NCI-H460 (cell line): ENCODE measurements at regions not wholly inside any gene's neighbourhood (a gene's known extent, or its start where the extent isn't known, plus 50 kb on each side); places are given as distances from the start of the nearest gene placed in this dataset.
"Not testable (repeated sequence)": the region's sequence is repeated elsewhere in the genome, so short reads cannot be mapped to it uniquely, and the experiment has no call there.

Source experiments
- DNase-seq: peaks from one replicate; pipeline ENCODE4 v3.0.0-alpha.2; 2016; ENCODE audit warnings: low read depth; ENCODE audit errors: extremely low read depth

DNA sequence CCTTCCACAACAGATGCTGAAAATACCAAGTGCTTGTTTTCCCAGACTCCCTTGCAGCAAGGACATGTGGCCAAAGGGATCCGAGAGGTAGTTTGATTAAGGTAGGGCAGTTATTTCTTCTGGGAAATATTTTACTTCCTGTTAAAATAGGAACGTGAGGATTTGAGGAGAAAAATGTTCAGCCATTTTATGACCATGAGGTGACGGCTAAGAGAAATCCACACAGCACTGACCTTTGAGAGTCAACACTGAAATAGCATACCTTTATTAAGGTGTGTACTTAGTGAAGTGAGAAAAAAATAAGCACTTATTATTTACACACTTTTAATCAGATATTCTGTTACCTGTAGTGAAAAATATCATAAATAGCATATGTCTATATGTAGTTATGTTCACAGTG lies 133.9 kb downstream of the PPP1R3A start:
- no peak for DNase-seq

DNA sequence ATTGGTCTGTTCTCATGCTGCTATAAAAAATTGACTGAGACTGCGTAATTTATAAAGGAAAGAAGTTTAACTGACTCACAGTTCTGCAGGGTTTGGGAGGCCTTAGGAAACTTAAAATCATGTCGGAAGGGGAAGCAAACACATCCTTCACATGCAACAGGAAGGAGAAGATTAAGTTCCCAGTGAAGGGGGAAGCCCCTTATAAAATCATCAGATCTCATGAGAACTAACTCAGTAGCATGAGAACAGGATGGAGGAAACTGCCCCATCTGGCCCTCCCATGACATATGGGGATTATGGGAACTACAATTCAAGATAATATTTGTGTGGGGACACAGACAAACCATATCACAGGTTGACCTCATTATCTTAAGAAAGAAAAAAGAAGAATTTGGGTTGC lies 134.5 kb downstream of the PPP1R3A start:
- DNase-seq: no peak

DNA sequence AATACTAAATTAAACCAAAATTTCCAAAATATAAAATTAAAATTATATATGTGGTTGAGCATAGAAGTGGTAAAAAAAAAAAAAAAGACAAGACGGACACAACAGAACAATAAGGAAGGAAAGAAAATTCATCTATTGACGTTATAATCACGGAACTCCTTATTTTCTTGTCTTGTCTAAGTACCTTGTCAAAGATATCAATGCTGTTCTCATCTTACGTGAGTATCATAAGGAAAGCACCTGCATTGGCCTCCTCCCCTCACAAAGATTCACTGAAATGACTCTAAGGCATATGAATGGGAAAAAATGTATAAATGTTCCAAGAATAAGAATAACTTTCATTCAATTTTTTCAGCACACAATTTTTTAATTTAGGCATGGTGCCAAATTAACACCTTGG lies 135.4 kb downstream of the PPP1R3A start:
- no peak for DNase-seq

DNA sequence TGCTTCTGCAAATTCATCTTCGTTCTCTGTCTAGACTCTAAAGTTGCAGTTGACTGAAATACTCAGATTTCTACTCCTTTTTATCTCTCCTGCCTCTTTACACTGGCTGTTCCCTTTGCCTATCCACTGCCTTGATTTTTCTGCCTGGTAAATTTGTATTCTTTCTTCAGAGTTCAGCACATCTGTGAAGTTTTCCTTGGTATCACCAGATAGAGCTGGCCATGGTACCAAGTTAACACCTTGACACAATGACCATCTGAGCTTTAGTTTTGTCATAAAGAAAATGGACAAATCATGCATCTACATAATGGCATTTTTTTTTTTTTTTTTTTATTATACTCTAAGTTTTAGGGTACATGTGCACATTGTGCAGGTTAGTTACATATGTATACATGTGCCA lies 143.0 kb downstream of the PPP1R3A start:
- no peak for DNase-seq

DNA sequence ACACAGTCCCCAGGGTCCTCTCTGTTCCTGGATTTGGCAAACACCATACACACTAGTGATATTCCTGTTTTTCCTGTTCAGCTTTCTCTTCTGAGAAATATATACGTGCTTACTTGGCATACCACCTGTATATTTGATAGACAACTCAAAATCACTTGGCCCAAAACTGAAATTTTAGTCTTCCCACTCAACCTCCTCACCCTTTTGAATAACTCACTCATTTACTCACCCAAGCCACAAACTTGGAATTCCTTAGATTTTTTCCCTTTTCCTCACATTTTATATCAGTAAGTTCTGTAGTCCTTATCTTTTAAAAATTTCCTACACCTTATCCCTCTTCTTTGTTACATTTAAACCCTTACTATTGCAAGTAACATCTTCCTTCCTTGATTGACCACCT lies 143.4 kb downstream of the PPP1R3A start:
- no peak for DNase-seq

DNA sequence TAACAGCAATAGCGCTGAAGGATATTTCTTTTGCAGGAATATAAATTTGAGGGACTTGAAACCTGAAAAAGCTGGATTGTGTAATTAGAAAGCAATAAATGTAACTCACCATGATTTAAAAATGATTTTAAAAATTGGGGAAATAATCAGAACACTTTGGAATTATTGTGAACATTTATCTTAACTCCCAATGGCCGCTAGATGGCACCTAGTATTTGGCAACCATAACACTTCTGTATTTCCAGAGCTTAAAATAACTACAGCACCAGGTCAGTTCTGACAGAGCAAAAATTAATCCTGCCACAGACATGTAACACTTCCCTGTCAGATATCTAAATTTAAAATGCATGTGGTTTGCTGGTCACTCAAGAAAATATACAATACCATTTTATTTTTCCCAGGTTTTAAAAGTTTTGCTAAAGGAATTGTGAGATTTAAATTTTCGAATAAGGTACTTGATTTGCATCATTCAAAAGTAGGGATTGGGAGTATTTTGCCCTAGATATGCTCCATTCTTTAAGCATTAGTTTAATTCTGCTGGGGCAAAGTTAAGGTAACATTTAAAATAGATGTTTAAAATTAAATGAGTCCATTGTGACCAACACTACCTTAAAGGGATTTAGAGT lies 144.5 kb downstream of the PPP1R3A start:
- peak; percentile 40 for DNase-seq

DNA sequence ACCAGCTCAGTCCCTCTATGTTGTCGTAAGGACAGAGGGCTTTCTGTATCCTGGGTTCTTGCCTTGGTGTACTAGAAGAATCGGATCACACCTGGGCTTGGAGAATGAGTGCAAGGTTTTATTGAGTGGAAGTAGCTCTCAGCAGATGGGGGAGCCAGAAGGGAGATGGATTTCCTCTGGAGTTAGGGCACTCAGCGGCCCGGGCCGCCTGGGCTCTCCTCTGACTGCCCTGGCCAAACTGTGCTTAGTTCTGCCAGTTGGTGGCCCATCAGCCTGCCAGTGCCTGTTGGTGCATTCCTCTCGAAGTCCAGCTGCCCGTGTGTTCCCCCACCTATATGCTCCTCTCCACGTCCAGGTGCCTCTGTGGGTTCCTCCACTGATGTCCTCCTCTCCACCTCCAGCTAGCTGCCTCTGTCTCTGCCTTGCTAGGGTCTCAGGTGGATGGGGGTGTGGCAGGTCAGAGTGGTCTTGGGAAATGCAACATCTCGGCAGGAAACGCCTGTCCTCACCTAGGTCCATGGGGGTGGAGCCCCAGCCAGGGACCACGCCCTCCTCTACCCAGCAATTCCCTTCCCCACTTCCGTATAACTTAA lies 148.6 kb downstream of the PPP1R3A start:
- no peak for DNase-seq

DNA sequence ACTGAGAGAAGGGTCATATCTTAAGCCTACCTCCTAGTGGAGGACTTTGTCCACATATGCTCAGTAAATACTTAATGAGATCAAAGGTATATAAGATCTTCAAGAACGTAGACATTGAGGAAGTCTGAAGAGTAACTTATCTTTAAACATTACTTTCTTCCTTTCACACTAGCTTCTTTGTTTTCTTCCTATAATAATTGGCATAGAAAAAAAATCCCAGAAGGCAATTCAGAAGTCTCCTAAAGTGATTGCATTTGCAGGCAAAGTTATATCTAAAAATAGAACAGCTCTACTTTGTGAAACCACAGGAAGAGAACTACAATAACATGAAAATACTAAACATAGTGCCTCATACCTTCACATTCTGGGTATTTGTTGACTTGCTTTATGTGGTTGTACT lies 150.4 kb downstream of the PPP1R3A start:
- no peak for DNase-seq

DNA sequence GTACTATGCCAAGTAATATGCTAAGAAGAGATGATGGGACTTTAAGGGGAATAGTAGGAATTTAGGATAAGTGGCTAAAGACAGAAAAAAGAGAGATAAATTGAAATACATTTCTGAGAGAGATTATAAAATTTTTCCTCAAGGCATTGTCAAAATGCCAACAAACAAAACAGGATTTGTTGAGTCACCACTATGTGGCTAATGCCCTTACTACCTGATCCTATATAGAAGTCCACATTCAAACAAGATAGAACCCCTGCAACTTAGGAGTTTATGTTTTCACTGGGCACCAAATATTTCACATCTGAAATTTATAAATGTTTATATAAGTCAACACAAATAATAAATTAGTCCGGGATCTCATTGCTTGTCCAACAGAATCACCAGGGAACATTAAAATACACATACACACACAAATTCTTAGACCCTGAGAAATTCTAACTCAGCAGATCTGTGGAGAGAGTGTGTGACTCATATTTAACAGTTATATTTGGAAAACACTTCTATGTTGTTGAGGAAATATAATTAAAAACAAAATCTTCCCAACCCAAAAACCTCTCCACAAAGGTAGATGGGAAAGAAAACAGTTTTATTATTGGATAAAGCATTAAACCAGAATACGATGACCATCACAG lies 154.3 kb downstream of the PPP1R3A start:
- no peak for DNase-seq

DNA sequence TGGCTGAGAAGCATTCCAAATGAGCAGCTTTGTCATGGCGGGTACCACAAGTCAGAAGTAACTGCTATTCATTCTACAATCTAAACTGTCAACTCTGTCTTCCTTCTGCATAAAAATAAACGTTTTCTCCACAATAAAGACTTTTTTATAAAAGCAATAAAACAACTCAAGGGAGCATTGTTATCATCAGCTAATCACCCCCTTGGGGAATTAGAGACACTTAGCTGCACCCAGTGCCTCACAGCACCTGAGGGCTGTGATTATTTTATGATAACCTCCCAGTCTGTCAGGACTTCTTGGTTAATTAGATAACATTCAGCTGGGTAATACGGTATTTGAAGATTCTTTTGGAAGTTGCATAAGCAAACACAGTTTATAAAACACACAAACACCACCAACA lies 155.6 kb downstream of the PPP1R3A start:
- no peak for DNase-seq

DNA sequence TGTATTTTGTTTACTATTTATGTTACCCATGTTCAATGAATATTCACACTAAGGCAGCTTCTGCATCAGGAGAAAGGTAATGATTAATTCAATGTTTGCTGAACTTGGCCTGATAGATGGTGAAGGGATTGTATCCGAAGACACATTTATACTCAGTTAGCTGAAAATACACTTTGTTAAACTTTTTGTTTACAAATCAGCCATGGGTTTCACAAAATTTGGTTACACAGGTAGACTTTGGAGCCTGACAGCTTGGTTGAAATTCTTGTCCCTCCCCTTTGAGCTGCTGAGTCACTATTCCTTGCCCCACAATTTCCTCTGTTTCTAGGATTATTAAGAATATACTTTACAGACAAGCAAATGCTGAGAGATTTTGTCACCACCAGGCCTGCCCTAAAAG lies 162.6 kb downstream of the PPP1R3A start:
- DNase-seq: no peak

DNA sequence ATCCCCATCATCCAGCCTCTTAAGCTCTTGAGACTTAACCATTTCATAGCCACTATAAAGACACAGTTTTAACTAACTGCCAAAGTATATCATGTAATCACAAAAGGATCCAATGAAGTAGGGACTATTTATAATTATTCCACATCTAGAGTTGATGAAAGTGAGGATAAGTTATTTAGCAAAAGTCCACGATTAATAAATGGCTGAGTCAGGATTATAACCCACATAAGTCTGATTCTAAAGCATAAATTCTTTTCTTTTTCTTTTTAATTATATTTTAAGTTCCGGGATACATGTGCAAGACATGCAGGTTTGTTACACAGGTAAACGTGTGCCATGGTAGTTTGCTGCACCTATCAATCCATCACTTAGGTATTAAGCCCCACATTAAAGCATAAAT lies 166.1 kb downstream of the PPP1R3A start:
- DNase-seq: no peak

DNA sequence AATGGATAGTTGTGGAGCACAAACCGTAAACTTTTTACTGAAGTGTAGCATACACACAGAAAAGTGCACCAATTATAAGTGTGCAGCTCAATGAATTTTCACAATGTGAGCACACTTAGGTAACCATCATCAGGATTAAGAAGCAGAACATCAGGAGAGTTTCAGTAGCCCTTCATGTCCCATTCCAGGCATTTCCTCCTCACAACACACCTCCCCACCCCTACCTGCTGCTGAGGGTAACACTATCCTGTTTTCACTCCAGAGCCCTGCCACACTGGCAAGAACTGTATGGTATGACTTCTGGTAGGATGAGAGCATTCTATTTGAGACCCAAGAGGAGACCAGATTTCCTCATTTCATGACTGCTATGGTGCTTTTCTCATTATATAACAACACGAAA lies 166.5 kb downstream of the PPP1R3A start:
- no peak for DNase-seq

DNA sequence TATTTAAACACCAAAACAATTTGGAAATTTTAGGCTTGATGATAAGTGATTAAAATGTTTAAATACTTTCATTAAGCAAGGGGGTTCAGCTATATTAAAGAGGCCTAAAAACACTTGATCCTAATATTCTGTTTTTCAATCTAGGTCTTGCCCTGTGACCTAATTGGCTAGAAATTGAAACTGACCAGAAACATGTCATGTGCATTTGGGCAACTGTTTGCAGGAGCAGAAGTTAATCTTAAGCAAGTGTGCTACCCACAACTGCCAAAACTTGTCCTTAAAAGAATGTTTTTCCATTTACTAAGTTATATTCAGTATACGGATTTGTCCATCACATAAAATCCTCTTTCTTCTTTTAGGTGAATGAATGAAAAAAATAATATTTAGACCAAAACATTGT lies 167.3 kb downstream of the PPP1R3A start:
- no peak for DNase-seq

DNA sequence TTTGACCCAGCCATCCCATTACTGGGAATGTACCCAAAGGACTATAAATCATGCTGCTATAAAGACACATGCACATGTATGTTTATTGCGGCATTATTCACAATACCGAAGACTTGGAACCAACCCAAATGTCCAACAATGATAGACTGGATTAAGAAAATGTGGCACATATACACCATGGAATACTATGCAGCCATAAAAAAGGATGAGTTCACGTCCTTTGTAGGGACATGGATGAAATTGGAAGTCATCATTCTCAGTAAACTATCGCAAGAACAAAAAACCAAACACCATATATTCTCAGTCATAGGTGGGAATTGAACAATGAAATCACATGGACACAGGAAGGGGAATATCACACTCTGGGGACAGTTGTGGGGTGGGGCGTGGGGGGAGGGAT lies 170.4 kb downstream of the PPP1R3A start:
- not testable (repeated sequence) for DNase-seq

DNA sequence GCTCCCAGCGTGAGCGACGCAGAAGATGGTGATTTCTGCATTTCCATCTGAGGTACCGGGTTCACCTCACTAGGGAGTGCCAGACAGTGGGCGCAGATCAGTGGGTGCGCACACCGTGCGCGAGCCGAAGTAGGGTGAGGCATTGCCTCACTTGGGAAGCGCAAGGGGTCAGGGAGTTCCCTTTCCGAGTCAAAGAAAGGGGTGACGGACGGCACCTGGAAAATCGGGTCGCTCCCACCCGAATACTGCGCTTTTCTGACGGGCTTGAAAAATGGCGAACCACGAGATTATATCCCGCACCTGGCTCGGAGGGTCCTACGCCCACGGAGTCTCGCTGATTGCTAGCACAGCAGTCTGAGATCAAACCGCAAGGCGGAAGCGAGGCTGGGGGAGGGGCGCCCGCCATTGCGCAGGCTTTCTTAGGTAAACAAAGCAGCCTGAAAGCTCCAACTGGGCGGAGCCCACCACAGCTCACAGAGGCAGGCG lies 175.8 kb downstream of the PPP1R3A start:
- DNase-seq: not testable (repeated sequence)

DNA sequence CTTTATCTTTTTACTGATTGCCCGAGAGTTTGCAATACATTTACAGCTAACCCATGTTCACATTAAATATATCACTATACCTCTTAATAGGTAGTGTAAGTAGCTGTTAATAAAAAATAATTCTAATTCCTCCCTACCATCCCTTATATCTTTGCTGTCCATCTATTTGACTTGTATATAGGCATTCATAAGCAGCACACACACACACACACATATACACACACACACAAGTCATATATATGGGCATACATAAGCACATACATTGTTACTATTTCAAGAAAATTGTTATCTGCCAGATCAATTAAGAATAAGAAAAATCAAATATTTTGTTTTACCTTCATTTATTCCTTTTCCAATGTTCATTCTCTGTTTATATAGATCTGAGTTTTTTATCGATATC lies 176.4 kb downstream of the PPP1R3A start:
- no peak for DNase-seq

DNA sequence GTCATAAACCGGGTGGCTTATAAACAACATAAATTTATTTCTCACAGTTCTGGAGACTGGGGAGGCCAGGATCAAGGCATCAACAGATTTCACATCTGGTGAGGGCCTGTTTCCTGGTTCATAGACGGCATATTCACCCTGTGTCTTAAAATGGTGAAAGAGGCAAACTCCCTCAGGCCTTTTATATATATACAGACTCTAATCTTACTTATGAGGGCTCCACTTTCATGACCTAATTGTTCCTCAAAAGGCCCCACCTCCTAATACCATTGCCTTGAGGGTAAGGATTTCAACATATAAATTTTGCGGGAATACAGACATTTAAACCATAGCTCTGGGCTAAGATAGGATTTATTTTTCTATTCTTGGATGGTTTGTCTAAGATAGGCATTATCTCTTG lies 187.2 kb downstream of the PPP1R3A start:
- DNase-seq: no peak

DNA sequence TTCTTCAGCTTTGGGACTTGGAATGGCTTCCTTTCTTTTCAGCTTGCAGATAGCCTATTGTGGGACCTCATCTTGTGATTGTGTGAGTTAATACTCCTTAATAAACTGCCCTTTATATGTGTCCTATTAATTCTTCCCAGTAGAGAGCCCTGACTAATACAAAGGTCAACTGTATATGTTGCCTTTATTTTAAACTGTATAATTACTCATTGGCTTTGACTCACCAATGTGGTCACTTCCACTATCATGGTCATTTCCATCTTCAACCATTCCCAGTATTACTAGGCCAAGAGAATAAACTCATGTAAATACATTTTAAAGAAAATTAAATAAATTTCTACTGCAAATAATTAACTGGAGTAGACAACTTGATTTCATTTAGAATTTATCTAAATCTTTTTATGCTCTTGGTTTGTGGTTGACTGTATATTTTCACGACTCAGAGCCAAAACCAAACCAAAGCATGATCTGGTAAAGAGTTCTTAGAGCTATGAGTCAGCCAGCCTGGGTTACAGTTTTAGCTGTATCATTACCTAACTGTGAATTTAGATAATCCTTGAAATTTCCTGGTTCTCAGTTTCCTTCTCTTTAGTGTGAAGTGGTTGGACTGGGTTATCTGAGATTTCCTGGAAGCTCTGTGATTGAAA lies 188.4 kb downstream of the PPP1R3A start:
- no peak for DNase-seq

DNA sequence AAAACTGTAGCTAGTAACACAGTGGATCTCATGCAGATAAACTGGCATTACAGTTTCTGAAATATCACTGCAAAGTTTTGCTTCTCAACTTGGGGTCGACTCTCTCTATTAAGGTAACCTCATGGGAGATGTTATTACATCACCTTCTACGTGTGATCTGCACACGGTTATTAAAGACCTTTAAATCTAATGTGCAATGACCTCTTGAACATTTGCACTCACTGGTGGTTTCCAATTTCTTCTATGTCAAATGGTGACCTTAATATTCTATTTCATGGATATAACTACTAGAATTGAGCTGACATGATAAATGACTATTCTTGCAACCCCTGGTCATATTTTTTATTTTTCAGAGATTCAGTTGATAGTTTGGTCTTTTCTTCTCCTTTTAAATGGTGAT lies 191.3 kb downstream of the PPP1R3A start:
- DNase-seq: no peak

DNA sequence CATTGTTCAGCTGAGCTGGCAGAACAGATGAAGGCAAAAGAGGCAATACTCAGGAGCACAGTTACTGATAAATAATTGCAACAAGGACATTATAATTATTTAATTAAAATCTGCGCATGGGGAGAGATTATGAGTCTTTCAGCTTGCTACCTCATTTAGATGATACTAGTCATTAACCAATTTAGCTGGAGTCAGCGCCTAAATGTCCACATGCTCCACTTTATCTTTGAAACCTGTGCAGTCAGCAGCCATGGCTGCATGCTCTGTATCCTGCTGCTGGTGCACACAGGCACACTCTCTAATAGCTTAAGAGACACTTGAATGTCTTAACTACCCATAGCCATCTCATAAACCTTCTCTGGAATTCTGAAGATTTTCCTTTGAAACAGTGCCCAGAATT lies 196.8 kb downstream of the PPP1R3A start:
- DNase-seq: no peak

DNA sequence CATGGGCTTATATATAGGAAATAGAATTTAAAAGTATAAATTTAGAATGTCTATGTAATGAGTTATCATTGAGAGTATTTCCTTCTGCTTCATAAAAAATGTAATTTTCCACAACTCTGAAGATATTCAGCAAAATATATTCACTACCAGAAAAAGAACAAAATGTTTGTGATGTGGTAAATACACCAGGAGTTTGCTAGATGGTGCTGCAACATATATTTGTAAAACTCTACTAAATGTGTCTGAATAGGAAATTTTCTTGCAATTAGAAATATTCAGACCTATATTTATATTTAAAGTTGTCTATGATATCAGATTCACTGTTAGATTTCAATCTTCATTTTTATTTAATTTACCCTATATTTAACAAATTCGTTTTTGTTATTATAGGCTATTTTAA lies 201.1 kb downstream of the PPP1R3A start:
- DNase-seq: no peak
